KMS-11 (cell line): ENCODE measurements at regions not wholly inside any gene's neighbourhood (a gene's known extent, or its start where the extent isn't known, plus 50 kb on each side); places are given as distances from the start of the nearest gene placed in this dataset.

ENCODE experiments used
- H2AFZ ChIP-seq: fragments of 200-600 bp; sonication (generic); 2 replicates; pipeline ENCODE4 v1.6.1; 2016; ENCODE audit warnings: antibody characterized with exemption, mixed run types, low read depth
- H3K27ac ChIP-seq: fragments of 200-600 bp; sonication (generic); 2 replicates; pipeline ENCODE4 v1.6.1; 2016; ENCODE audit warnings: mild to moderate bottlenecking, mixed run types
- H3K27me3 ChIP-seq: fragments of 200-600 bp; sonication (generic); 2 replicates; pipeline ENCODE4 v1.6.1; 2017; ENCODE audit warnings: mild to moderate bottlenecking, low read depth, mixed run types, moderate library complexity; ENCODE audit not compliant: insufficient read depth
- H3K36me3 ChIP-seq: fragments of 200-600 bp; sonication (generic); 2 replicates; pipeline ENCODE4 v1.6.1; 2017; ENCODE audit warnings: mild to moderate bottlenecking, mixed run types; ENCODE audit not compliant: insufficient read depth
- H3K4me1 ChIP-seq: fragments of 200-600 bp; sonication (generic); 2 replicates; pipeline ENCODE4 v1.6.1; 2016; ENCODE audit warnings: mild to moderate bottlenecking, low read depth, mixed run types; ENCODE audit not compliant: poor library complexity, severe bottlenecking
- H3K4me2 ChIP-seq: fragments of 200-600 bp; sonication (generic); 2 replicates; pipeline ENCODE4 v1.7.0; 2016; ENCODE audit warnings: mild to moderate bottlenecking, mixed run types
- H3K4me3 ChIP-seq: fragments of 200-600 bp; sonication (generic); IDR thresholded peaks from 2 replicates; pipeline ENCODE4 v1.6.1; 2017; ENCODE audit warnings: low read depth, low read length, mixed read lengths; ENCODE audit not compliant: insufficient read depth
- H3K79me2 ChIP-seq: fragments of 200-600 bp; sonication (generic); 2 replicates; pipeline ENCODE4 v1.6.1; 2016; ENCODE audit warnings: low read depth, mixed run types; ENCODE audit not compliant: insufficient read depth
- H3K9ac ChIP-seq: fragments of 200-600 bp; sonication (generic); 2 replicates; pipeline ENCODE4 v1.6.1; 2016; ENCODE audit warnings: mild to moderate bottlenecking, mixed run types
- H4K20me1 ChIP-seq: fragments of 200-600 bp; sonication (generic); 2 replicates; pipeline ENCODE4 v1.6.1; 2016; ENCODE audit warnings: mild to moderate bottlenecking, mixed run types; ENCODE audit not compliant: insufficient read depth
- CTCF ChIP-seq: fragments of 200-600 bp; sonication (generic); conservative IDR thresholded peaks from 2 replicates; pipeline ENCODE4 v1.6.1; 2017; ENCODE audit warnings: low read depth, mild to moderate bottlenecking, antibody characterized with exemption, low read length, moderate library complexity, mixed read lengths

GRCh38 chr1:191971447-191971846 lies 186.8 kb upstream of the RGS18 start:
- no peaks in the 10 kb centered on the region for H4K20me1 ChIP-seq
- H3K4me3 ChIP-seq = no peak overlapping the region
- H3K27ac ChIP-seq = no peak overlapping the region
- no peaks in the 10 kb centered on the region for H3K79me2 ChIP-seq
- H3K36me3 ChIP-seq = no peaks in the 10 kb centered on the region
- no peaks in the 10 kb centered on the region for H3K4me1 ChIP-seq
- no peak overlapping the region for H3K9ac ChIP-seq
- no peak for TF ChIP-seq CTCF
- H2AFZ ChIP-seq = no peak overlapping the region
- no peak overlapping the region for H3K4me2 ChIP-seq
- H3K27me3 ChIP-seq = no peaks in the 10 kb centered on the region

GRCh38 chr1:191974004-191974403 lies 184.3 kb upstream of the RGS18 start:
- Histone ChIP-seq H3K4me3 (no peak overlapping the region), H3K27ac (no peak overlapping the region), H3K4me1 (no peaks in the 10 kb centered on the region), H3K4me2 (no peak overlapping the region), H3K9ac (no peak overlapping the region), H4K20me1 (no peaks in the 10 kb centered on the region), H2AFZ (no peak overlapping the region), H3K79me2 (no peaks in the 10 kb centered on the region), H3K36me3 (no peaks in the 10 kb centered on the region), H3K27me3 (no peaks in the 10 kb centered on the region)
- no peak for TF ChIP-seq CTCF

DNA sequence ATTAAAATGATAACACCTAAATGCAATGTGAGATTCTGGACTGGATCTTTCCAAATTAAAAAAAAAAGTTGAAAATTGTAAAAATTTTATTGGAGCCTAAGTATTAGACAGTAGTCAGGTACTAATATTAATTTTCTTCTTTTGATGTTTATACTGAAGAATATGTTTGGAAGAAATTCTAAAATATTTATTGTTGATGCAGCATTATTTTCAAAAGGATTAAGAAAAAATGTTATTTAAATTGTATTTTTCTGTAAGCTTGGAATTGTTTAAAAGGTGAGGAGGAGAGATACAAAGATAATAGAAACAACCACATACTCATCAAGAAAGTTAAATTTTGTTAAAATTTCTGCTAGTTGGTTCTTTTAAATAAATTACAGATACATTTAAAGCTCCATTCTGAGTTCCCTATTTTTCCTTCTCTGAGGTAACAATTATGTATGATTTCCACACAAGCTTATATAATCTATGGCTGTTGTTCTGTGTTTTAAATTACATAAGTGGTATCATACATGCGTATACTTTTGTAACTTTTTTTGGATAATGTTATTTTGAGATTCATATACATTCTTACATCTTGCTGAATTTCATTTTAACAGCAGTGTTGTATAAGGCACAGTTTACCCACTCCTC lies 180.3 kb upstream of the RGS18 start:
- Histone ChIP-seq H3K4me3 (no peak overlapping the region), H3K9ac (no peak overlapping the region), H3K27me3 (no peaks in the 10 kb centered on the region), H3K4me2 (no peak overlapping the region), H3K36me3 (no peaks in the 10 kb centered on the region), H2AFZ (no peak overlapping the region), H3K4me1 (no peaks in the 10 kb centered on the region), H4K20me1 (no peaks in the 10 kb centered on the region), H3K79me2 (no peaks in the 10 kb centered on the region), H3K27ac (no peak overlapping the region)
- TF ChIP-seq CTCF = no peak

DNA sequence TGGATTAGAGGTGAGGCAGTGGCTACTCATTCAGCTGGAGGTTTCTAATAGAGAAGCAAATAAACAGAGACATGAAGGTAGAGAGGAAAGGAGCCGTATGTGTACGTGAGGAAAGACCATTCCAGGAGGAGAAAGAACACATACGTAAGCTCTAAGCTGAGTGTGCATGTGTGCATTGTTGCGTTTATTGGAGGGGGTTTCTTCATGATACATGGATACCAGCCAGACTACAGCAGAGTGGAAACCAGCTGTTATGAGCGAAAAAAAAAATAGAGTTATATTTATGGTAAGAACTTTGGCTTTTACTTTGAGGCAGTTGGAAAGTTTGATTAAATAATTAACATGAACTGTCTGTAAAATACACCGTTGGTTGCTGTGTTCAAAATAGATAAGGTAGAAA lies 173.4 kb upstream of the RGS18 start:
- H3K4me2 ChIP-seq = no peak overlapping the region
- no peaks in the 10 kb centered on the region for H3K36me3 ChIP-seq
- no peaks in the 10 kb centered on the region for H3K79me2 ChIP-seq
- H4K20me1 ChIP-seq = no peaks in the 10 kb centered on the region
- TF ChIP-seq CTCF = no peak
- no peaks in the 10 kb centered on the region for H3K27me3 ChIP-seq
- H3K27ac ChIP-seq = no peak overlapping the region
- H3K9ac ChIP-seq = no peak overlapping the region
- H3K4me1 ChIP-seq = no peaks in the 10 kb centered on the region
- H2AFZ ChIP-seq = no peak overlapping the region
- no peak overlapping the region for H3K4me3 ChIP-seq
